IMR-90 (cell line): ENCODE measurements at regions not wholly inside any gene's neighbourhood (a gene's known extent, or its start where the extent isn't known, plus 50 kb on each side); places are given as distances from the start of the nearest gene placed in this dataset.

Experiments used
- ATAC-seq: fragments of 200-7000 bp; cut with Tn5 transposase; 2 replicates; pipeline ENCODE4 v1.9.1; 2020; ENCODE audit warnings: low read depth, mild to moderate bottlenecking, moderate library complexity
- BruUV-seq: library from RNA; stranded (reverse); fragments of 400-500 nt; replicated peaks from 2 replicates; lab custom pipeline; 2021; lab: Mats Ljungman, UMichigan
- CTCF ChIA-PET: fragments of 300-600 bp; formaldehyde crosslinking; extraction: SDS; loops from one replicate; lab custom pipeline; 2021; ENCODE audit warnings: antibody characterized with exemption; lab: Yijun Ruan, JAX
- POLR2A ChIA-PET: fragments of 300-600 bp; sonication (Branson Sonifier 250); formaldehyde crosslinking; loops from one replicate; lab custom pipeline; 2022; ENCODE audit warnings: antibody characterized with exemption; ENCODE audit not compliant: unreplicated experiment; lab: Charles Lee
- DNase-seq: peaks from one replicate; pipeline ENCODE4 v3.0.0; 2013
- H2AFZ ChIP-seq: replicated peaks from 2 replicates; pipeline ENCODE3; 2013; ENCODE audit warnings: low read length, mild to moderate bottlenecking; ENCODE audit not compliant: poor library complexity
- H2AK5ac ChIP-seq: 2 replicates; pipeline ENCODE4 v1.6.1; 2013; ENCODE audit warnings: low read depth, low read length, inconsistent platforms
- H2AK9ac ChIP-seq: replicated peaks from 2 replicates; pipeline ENCODE3; 2013; ENCODE audit warnings: mild to moderate bottlenecking, low read depth, low read length, moderate library complexity; ENCODE audit not compliant: poor library complexity
- H2BK120ac ChIP-seq: 2 replicates; pipeline ENCODE4 v1.6.1; 2013; ENCODE audit warnings: low read depth, low read length, inconsistent platforms
- H2BK15ac ChIP-seq: 3 replicates; pipeline ENCODE4 v1.6.1; 2013; ENCODE audit warnings: low read depth, low read length, inconsistent platforms
- H2BK20ac ChIP-seq: 2 replicates; pipeline ENCODE4 v1.6.1; 2013; ENCODE audit warnings: low read depth, mild to moderate bottlenecking, inconsistent platforms, low read length, moderate library complexity
- H2BK5ac ChIP-seq: 2 replicates; pipeline ENCODE4 v1.6.1; 2013; ENCODE audit warnings: mild to moderate bottlenecking, low read depth, low read length, inconsistent platforms; ENCODE audit not compliant: poor library complexity, severe bottlenecking
- H3K14ac ChIP-seq: replicated peaks from 2 replicates; pipeline ENCODE4 v1.6.1; 2013; ENCODE audit warnings: low read depth, low read length, inconsistent platforms
- H3K18ac ChIP-seq: 2 replicates; pipeline ENCODE4 v1.6.1; 2013; ENCODE audit warnings: low read depth, low read length, control low read depth
- H3K23ac ChIP-seq: 2 replicates; pipeline ENCODE4 v1.6.1; 2013; ENCODE audit warnings: low read depth, low read length, inconsistent platforms
- H3K27ac ChIP-seq: 2 replicates; pipeline ENCODE4 v1.5.1; 2013; ENCODE audit warnings: mild to moderate bottlenecking, control low read depth, low read length; ENCODE audit not compliant: insufficient read depth
- H3K27me3 ChIP-seq: 2 replicates; pipeline ENCODE4 v1.6.1; 2013; ENCODE audit warnings: low read length; ENCODE audit not compliant: control insufficient read depth, insufficient read depth
- H3K36me3 ChIP-seq: 2 replicates; pipeline ENCODE4 v1.6.1; 2013; ENCODE audit warnings: low read length, mixed read lengths; ENCODE audit not compliant: control insufficient read depth, insufficient read depth
- H3K4ac ChIP-seq: 2 replicates; pipeline ENCODE4 v1.6.1; 2013; ENCODE audit warnings: low read depth, low read length, inconsistent platforms
- H3K4me1 ChIP-seq: 2 replicates; pipeline ENCODE4 v1.6.1; 2013; ENCODE audit warnings: low read length, mixed read lengths; ENCODE audit not compliant: control insufficient read depth, insufficient read depth
- H3K4me2 ChIP-seq: 2 replicates; pipeline ENCODE4 v1.6.1; 2013; ENCODE audit warnings: low read depth, mild to moderate bottlenecking, control low read depth, low read length, moderate library complexity
- H3K4me3 ChIP-seq: 2 replicates; pipeline ENCODE4 v1.5.1; 2013; ENCODE audit warnings: low read depth, mild to moderate bottlenecking, control low read depth, low read length, moderate library complexity; ENCODE audit not compliant: insufficient read depth
- H3K56ac ChIP-seq: 2 replicates; pipeline ENCODE4 v1.6.1; 2013; ENCODE audit warnings: low read length, inconsistent platforms; ENCODE audit not compliant: insufficient read depth; ENCODE audit errors: extremely low read depth
- H3K79me1 ChIP-seq, 2 experiments: 2 replicates each; pipeline ENCODE4 v1.6.1; 2013; ENCODE audit warnings: low read length in 2 of 2, inconsistent platforms in 1 of 2, low read depth in 1 of 2
- H3K9ac ChIP-seq: 2 replicates; pipeline ENCODE4 v1.6.1; 2013; ENCODE audit warnings: low read depth, low read length, control low read depth
- H3K9me1 ChIP-seq: 2 replicates; pipeline ENCODE4 v1.6.1; 2013; ENCODE audit warnings: low read length, inconsistent platforms; ENCODE audit not compliant: insufficient read depth
- H3K9me3 ChIP-seq: 2 replicates; pipeline ENCODE4 v1.6.1; 2013; ENCODE audit warnings: low read length; ENCODE audit not compliant: control insufficient read depth, insufficient read depth
- H4K20me1 ChIP-seq: 2 replicates; pipeline ENCODE4 v1.6.1; 2013; ENCODE audit warnings: low read length, inconsistent platforms; ENCODE audit not compliant: insufficient read depth
- H4K5ac ChIP-seq: 2 replicates; pipeline ENCODE4 v1.6.1; 2013; ENCODE audit warnings: mild to moderate bottlenecking, low read depth, low read length, control low read depth
- H4K8ac ChIP-seq, 2 experiments: 2 replicates each; pipeline ENCODE4 v1.6.1; 2013; ENCODE audit warnings: low read depth in 2 of 2, low read length in 2 of 2, control low read depth in 1 of 2, inconsistent platforms in 1 of 2
- H4K91ac ChIP-seq: 2 replicates; pipeline ENCODE4 v1.6.1; 2013; ENCODE audit warnings: low read depth, low read length, inconsistent platforms; ENCODE audit not compliant: insufficient read depth
- BHLHE40 ChIP-seq: fragments of 150-350 bp; IDR thresholded peaks from 2 replicates; pipeline ENCODE4 v1.6.1; 2016; ENCODE audit warnings: mild to moderate bottlenecking, low read depth, low read length
- CEBPB ChIP-seq: IDR thresholded peaks from 2 replicates; pipeline ENCODE4 v1.6.1; 2012; ENCODE audit warnings: low read depth, low read length, improper control_type of control experiment
- CHD1 ChIP-seq: IDR thresholded peaks from 2 replicates; pipeline ENCODE4 v1.6.1; 2012; ENCODE audit warnings: low read depth, low read length, improper control_type of control experiment
- MAFK ChIP-seq: IDR thresholded peaks from 2 replicates; pipeline ENCODE4 v1.6.1; 2012; ENCODE audit warnings: low read depth, low read length, improper control_type of control experiment
- MAZ ChIP-seq: IDR thresholded peaks from 2 replicates; pipeline ENCODE4 v1.6.1; 2012; ENCODE audit warnings: low read depth, mild to moderate bottlenecking, low read length, improper control_type of control experiment, moderate library complexity, borderline replicate concordance
- MXI1 ChIP-seq: IDR thresholded peaks from 2 replicates; pipeline ENCODE4 v1.6.1; 2012; ENCODE audit warnings: low read depth, mild to moderate bottlenecking, low read length, moderate library complexity, borderline replicate concordance
- NFE2L2 ChIP-seq: fragments of 150-350 bp; IDR thresholded peaks from 2 replicates; pipeline ENCODE4 v1.6.1; 2016; ENCODE audit warnings: low read depth, mild to moderate bottlenecking, low read length
- POLR2A ChIP-seq: IDR thresholded peaks from 2 replicates; pipeline ENCODE4 v1.6.1; 2012; ENCODE audit warnings: mild to moderate bottlenecking, low read depth, low read length
- RAD21 ChIP-seq: IDR thresholded peaks from 2 replicates; pipeline ENCODE4 v1.6.1; 2012; ENCODE audit warnings: low read length, improper control_type of control experiment
- RCOR1 ChIP-seq: IDR thresholded peaks from 2 replicates; pipeline ENCODE4 v1.6.1; 2012; ENCODE audit warnings: mild to moderate bottlenecking, low read length, improper control_type of control experiment; ENCODE audit not compliant: insufficient replicate concordance
- RFX5 ChIP-seq: IDR thresholded peaks from 2 replicates; pipeline ENCODE4 v1.8.0; 2012; ENCODE audit warnings: low read depth, mild to moderate bottlenecking, low read length, moderate library complexity
- SMC3 ChIP-seq: fragments of 150-350 bp; IDR thresholded peaks from 2 replicates; pipeline ENCODE4 v1.6.1; 2016; ENCODE audit warnings: low read depth, mild to moderate bottlenecking, antibody characterized with exemption, low read length, moderate library complexity
- USF2 ChIP-seq: fragments of 150-350 bp; IDR thresholded peaks from 2 replicates; pipeline ENCODE4 v1.6.1; 2017; ENCODE audit warnings: mild to moderate bottlenecking, antibody characterized with exemption, low read length, low read depth
- WGBS, 2 experiments: methylation state at CpG; one replicate each; pipeline versions ENCODE4 v1.1.5 to v1.1.7; 2013; ENCODE audit warnings: missing lambda C conversion rate in 2 of 2; ENCODE audit not compliant: insufficient read length in 1 of 2; ENCODE audit errors: extremely low coverage in 2 of 2; 5-methylcytosine and 5-hydroxymethylcytosine counted together
- dilution Hi-C: fragments of 300-500 bp; cut with HindIII; formaldehyde crosslinking; loops from one replicate; pipeline ENCODE4 v1.14.3; 2018; ENCODE audit warnings: low sequenced_read_pairs; ENCODE audit not compliant: unreplicated experiment
- in situ Hi-C: fragments of 300-500 bp; cut with MboI; formaldehyde crosslinking; loops from 3 replicates; pipeline ENCODE4 v1.14.3; 2019; ENCODE audit warnings: low sequenced_read_pairs, inconsistent platforms, mixed read lengths
- intact Hi-C: fragments of 100-400 bp; cut with micrococcal nuclease; formaldehyde crosslinking; loops from 2 replicates; pipeline ENCODE4 v1.10.0; 2022
- TF ChIP-seq, protein P1 (sequence below): conservative IDR thresholded peaks from 2 replicates; pipeline ENCODE4 v1.5.1; 2012; ENCODE audit warnings: mild to moderate bottlenecking, low read depth, low read length, improper control_type of control experiment

GRCh38 chr17:77315551-77316190 is 174.9 kb downstream of the SEC14L1 start (continued):
- no peak for TF ChIP-seq MAFK

GRCh38 chr17:77316191-77316641 is 175.4 kb downstream of the SEC14L1 start:
- peak overlapping the region; percentile 53 for H3K4me2 ChIP-seq
- no peaks in the 10 kb centered on the region for H4K20me1 ChIP-seq
- peak overlapping the region; percentile 89 for H2AFZ ChIP-seq
- H3K18ac ChIP-seq = peak overlapping the region; percentile 64
- H2BK120ac ChIP-seq = peak overlapping the region; percentile 78
- H2BK15ac ChIP-seq = peak overlapping the region; percentile 80; the same call in 1 of the 3 replicates
- H3K23ac ChIP-seq = peak overlapping the region; percentile 13; the same call in 1 of the 2 replicates
- peak overlapping the region; percentile 82 for H4K91ac ChIP-seq
- H2BK20ac ChIP-seq = peak overlapping the region; percentile 51; the same call in 1 of the 2 replicates
- peak overlapping the region; percentile 71 for H3K4ac ChIP-seq
- in situ Hi-C loops = no loop called here
- peak overlapping the region; percentile 90; the same call in 1 of the 2 replicates for H2AK5ac ChIP-seq
- ChIA-PET POLR2A (no interaction called here), CTCF (no interaction called here)
- intact Hi-C loops = no loop called here
- DNase-seq = peak; percentile 77
- peak overlapping the region; percentile 38 for H4K5ac ChIP-seq
- H3K9me1 ChIP-seq = peaks cover 26% of the 10 kb centered on the region
- H3K14ac ChIP-seq = peak overlapping the region; percentile 72; the same call in 1 of the 2 replicates
- H3K27me3 ChIP-seq = no peaks in the 10 kb centered on the region
- H3K4me1 ChIP-seq = peaks cover 42% of the 10 kb centered on the region
- no peaks in the 10 kb centered on the region for H3K36me3 ChIP-seq
- H4K8ac ChIP-seq = peak overlapping the region; percentile 17 to 83; a peak in 3 of 4 replicates
- 0% methylated on average over 3 of the region's 14 CpGs; no CpG with 5 or more reads in 1 of the 2 experiments for WGBS, 2 experiments
- H2AK9ac ChIP-seq = peak overlapping the region; percentile 93
- peak; percentile 68 for ATAC-seq
- no peak overlapping the region; the same call in 1 of the 2 replicates for H3K9ac ChIP-seq
- no TSS peak for BruUV-seq
- no peaks in the 10 kb centered on the region for H3K9me3 ChIP-seq
- no peak overlapping the region for H3K4me3 ChIP-seq
- H3K56ac ChIP-seq = peak overlapping the region; percentile 30; the same call in 1 of the 2 replicates
- H2BK5ac ChIP-seq = peak overlapping the region; percentile 77
- H3K27ac ChIP-seq = peak overlapping the region; percentile 73
- dilution Hi-C loops = no loop called here
- H3K79me1 ChIP-seq = peaks cover 27 to 80% of the 10 kb centered on the region in 2 experiments
- TF ChIP-seq SMC3 (no peak), RFX5 (no peak), BHLHE40 (no peak; the same call in 1 of the 2 replicates), MXI1 (no peak), CEBPB (peak; percentile 10; the same call in 1 of the 2 replicates), MAZ (0 out of 2 replicates have a peak, but pooled peaks have one; percentile 32), MAFK (no peak), NFE2L2 (no peak), POLR2A (no peak), RAD21 (no peak; the same call in 1 of the 2 replicates), CHD1 (no peak), RCOR1 (no peak), USF2 (no peak)
- TF ChIP-seq, protein P1, sequence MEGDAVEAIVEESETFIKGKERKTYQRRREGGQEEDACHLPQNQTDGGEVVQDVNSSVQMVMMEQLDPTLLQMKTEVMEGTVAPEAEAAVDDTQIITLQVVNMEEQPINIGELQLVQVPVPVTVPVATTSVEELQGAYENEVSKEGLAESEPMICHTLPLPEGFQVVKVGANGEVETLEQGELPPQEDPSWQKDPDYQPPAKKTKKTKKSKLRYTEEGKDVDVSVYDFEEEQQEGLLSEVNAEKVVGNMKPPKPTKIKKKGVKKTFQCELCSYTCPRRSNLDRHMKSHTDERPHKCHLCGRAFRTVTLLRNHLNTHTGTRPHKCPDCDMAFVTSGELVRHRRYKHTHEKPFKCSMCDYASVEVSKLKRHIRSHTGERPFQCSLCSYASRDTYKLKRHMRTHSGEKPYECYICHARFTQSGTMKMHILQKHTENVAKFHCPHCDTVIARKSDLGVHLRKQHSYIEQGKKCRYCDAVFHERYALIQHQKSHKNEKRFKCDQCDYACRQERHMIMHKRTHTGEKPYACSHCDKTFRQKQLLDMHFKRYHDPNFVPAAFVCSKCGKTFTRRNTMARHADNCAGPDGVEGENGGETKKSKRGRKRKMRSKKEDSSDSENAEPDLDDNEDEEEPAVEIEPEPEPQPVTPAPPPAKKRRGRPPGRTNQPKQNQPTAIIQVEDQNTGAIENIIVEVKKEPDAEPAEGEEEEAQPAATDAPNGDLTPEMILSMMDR = no peak
